MCF 10A (cell line): ENCODE measurements at regions not wholly inside any gene's neighbourhood (a gene's known extent, or its start where the extent isn't known, plus 50 kb on each side); places are given as distances from the start of the nearest gene placed in this dataset.
"Not testable (repeated sequence)": the region's sequence is repeated elsewhere in the genome, so short reads cannot be mapped to it uniquely, and the experiment has no call there.

ENCODE experiments used
- BruUV-seq: library from RNA; stranded (reverse); fragments of 400-500 nt; replicated peaks from 2 replicates; lab custom pipeline; 2021; lab: Mats Ljungman, UMichigan
- CTCF ChIA-PET: fragments of 300-600 bp; sonication (Branson Sonifier 250); formaldehyde crosslinking; extraction: SDS; loops from one replicate; lab custom pipeline; 2021; ENCODE audit warnings: antibody characterized with exemption, inconsistent platforms; lab: Yijun Ruan, JAX
- POLR2A ChIA-PET: fragments of 300-600, 350-650 bp; sonication (Branson Sonifier 250); formaldehyde crosslinking; extraction: SDS; loops from one replicate; lab custom pipeline; 2020; ENCODE audit warnings: antibody characterized with exemption, inconsistent platforms; lab: Yijun Ruan, JAX
- DNase-seq: peaks from one replicate; pipeline ENCODE4 v3.0.0-alpha.2; 2018; ENCODE audit not compliant: unreplicated experiment
- H3K27ac Mint-ChIP-seq: one replicate; pipeline ENCODE4 v1.8.0; 2022; ENCODE audit warnings: mild to moderate bottlenecking, low read depth, mixed read lengths; ENCODE audit not compliant: unreplicated experiment
- H3K27me3 Mint-ChIP-seq: one replicate; pipeline ENCODE4 v1.8.0; 2022; ENCODE audit warnings: mixed read lengths; ENCODE audit not compliant: insufficient read depth, unreplicated experiment
- H3K36me3 Mint-ChIP-seq: one replicate; pipeline ENCODE4 v1.8.0; 2022; ENCODE audit warnings: mild to moderate bottlenecking, moderate library complexity, mixed read lengths; ENCODE audit not compliant: insufficient read depth, unreplicated experiment
- H3K4me1 Mint-ChIP-seq: one replicate; pipeline ENCODE4 v1.8.0; 2022; ENCODE audit warnings: mixed read lengths; ENCODE audit not compliant: insufficient read depth, unreplicated experiment
- H3K4me3 Mint-ChIP-seq: one replicate; pipeline ENCODE4 v1.8.0; 2022; ENCODE audit warnings: mild to moderate bottlenecking, moderate library complexity, mixed read lengths; ENCODE audit not compliant: unreplicated experiment
- H3K9me3 Mint-ChIP-seq: one replicate; pipeline ENCODE4 v1.8.0; 2022; ENCODE audit warnings: mixed read lengths; ENCODE audit not compliant: unreplicated experiment
- intact Hi-C: fragments of 100-400 bp; cut with micrococcal nuclease; formaldehyde crosslinking; loops from 2 replicates; pipeline ENCODE4 v1.14.1; 2022
- TF ChIP-seq, protein P1 (sequence below): fragments of 200-600 bp; IDR thresholded peaks from one replicate; pipeline ENCODE4 v1.8.0; 2022; ENCODE audit warnings: antibody characterized with exemption, mild to moderate bottlenecking; ENCODE audit not compliant: unreplicated experiment

GRCh38 chr12:94839347-94839746 is 164.2 kb downstream of the NDUFA12 start:
- no TSS peak for BruUV-seq
- no peak overlapping the region for H3K27ac Mint-ChIP-seq
- peaks cover 7% of the 10 kb centered on the region for H3K9me3 Mint-ChIP-seq
- H3K4me3 Mint-ChIP-seq: no peak overlapping the region
- peaks cover 9% of the 10 kb centered on the region for H3K27me3 Mint-ChIP-seq
- CTCF ChIA-PET: no interaction called here
- POLR2A ChIA-PET: no interaction called here
- intact Hi-C loops: no loop called here
- H3K36me3 Mint-ChIP-seq: peaks cover 4% of the 10 kb centered on the region
- DNase-seq: no peak
- H3K4me1 Mint-ChIP-seq: no peaks in the 10 kb centered on the region
- TF ChIP-seq, protein P1, sequence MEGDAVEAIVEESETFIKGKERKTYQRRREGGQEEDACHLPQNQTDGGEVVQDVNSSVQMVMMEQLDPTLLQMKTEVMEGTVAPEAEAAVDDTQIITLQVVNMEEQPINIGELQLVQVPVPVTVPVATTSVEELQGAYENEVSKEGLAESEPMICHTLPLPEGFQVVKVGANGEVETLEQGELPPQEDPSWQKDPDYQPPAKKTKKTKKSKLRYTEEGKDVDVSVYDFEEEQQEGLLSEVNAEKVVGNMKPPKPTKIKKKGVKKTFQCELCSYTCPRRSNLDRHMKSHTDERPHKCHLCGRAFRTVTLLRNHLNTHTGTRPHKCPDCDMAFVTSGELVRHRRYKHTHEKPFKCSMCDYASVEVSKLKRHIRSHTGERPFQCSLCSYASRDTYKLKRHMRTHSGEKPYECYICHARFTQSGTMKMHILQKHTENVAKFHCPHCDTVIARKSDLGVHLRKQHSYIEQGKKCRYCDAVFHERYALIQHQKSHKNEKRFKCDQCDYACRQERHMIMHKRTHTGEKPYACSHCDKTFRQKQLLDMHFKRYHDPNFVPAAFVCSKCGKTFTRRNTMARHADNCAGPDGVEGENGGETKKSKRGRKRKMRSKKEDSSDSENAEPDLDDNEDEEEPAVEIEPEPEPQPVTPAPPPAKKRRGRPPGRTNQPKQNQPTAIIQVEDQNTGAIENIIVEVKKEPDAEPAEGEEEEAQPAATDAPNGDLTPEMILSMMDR: no peak

GRCh38 chr12:94836952-94837670 is 166.4 kb downstream of the NDUFA12 start:
- peak; percentile 68 for DNase-seq
- H3K27ac Mint-ChIP-seq, H3K36me3 Mint-ChIP-seq, H3K27me3 Mint-ChIP-seq, POLR2A ChIA-PET, H3K9me3 Mint-ChIP-seq, H3K4me3 Mint-ChIP-seq, BruUV-seq, H3K4me1 Mint-ChIP-seq, intact Hi-C loops: not testable (repeated sequence)
- CTCF ChIA-PET: interaction anchor here (0.6 kb wide), 2 partner anchors 277 to 526 kb away, joined by 3 read pairs; no protein-coding TSS in a partner anchor

DNA sequence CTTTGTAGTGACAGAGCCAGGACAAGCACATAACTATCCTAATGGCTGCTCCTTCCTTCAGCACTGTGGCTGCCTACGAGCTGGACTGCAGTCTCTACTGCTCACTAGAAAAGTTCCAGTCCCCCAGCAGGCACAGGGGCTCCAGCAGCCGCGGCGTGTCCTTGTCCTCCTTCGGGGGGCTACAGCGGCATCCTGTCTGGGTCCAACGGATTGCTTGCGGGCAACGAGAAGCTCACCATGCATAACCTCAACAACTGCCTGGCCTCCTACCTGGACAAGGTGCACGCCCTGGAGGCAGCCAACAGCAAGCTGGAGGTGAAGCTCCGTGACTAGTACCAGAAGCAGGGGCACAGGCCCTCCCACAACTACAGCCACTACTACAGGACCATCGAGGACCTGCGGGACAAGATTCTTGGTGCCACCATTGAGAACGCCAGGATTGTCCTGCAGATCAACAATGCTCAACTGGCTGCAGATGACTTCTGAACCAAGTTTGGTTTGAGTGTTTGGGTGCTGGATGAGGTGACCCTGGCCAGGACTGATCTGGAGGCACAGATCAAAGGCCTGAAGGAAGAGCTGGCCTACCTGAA is 169.4 kb downstream of the NDUFA12 start:
- intact Hi-C loops: no loop called here
- no peak for DNase-seq
- no peak overlapping the region for H3K4me3 Mint-ChIP-seq
- no TSS peak for BruUV-seq
- CTCF ChIA-PET: interaction anchor here (0.6 kb wide), 1 partner anchor 268 kb away, joined by 3 read pairs; no protein-coding TSS in a partner anchor
- TF ChIP-seq, protein P1: no peak
- H3K27me3 Mint-ChIP-seq: no peaks in the 10 kb centered on the region
- H3K4me1 Mint-ChIP-seq: peaks cover 12% of the 10 kb centered on the region
- H3K36me3 Mint-ChIP-seq: peaks cover under 1% of the 10 kb centered on the region
- POLR2A ChIA-PET: no interaction called here
- peaks cover 7% of the 10 kb centered on the region for H3K9me3 Mint-ChIP-seq
- no peak overlapping the region for H3K27ac Mint-ChIP-seq

- POLR2A ChIA-PET: interaction anchor here (0.6 kb wide), 1 partner anchor 118 kb away, joined by 3 read pairs; no protein-coding TSS in a partner anchor
- no TSS peak for BruUV-seq
These were observed 170.5 kb downstream of the NDUFA12 start for GRCh38 chr12:94832780-94833681.

More at GRCh38 chr12:94832780-94833681, 170.5 kb downstream of the NDUFA12 start:
- no peaks in the 10 kb centered on the region for H3K36me3 Mint-ChIP-seq
- CTCF ChIA-PET: interaction anchor here (0.6 kb wide), 1 partner anchor 42 kb away, joined by 3 read pairs; no protein-coding TSS in a partner anchor
- peak; percentile 42 for DNase-seq
- peaks cover 12% of the 10 kb centered on the region for H3K4me1 Mint-ChIP-seq
- H3K9me3 Mint-ChIP-seq: peaks cover 6% of the 10 kb centered on the region
- H3K27me3 Mint-ChIP-seq: no peaks in the 10 kb centered on the region
- peak overlapping the region; percentile 36 for H3K27ac Mint-ChIP-seq
- intact Hi-C loops: no loop called here
- H3K4me3 Mint-ChIP-seq: no peak overlapping the region
- TF ChIP-seq, protein P1: no peak
